HS-5 (cell line): ENCODE measurements at regions not wholly inside any gene's neighbourhood (a gene's known extent, or its start where the extent isn't known, plus 50 kb on each side); places are given as distances from the start of the nearest gene placed in this dataset.
"Not testable (repeated sequence)": the region's sequence is repeated elsewhere in the genome, so short reads cannot be mapped to it uniquely, and the experiment has no call there.

ENCODE experiments used
- DNase-seq: peaks from one replicate; pipeline ENCODE4 v3.0.0-alpha.2; 2012; ENCODE audit warnings: low read depth

- DNase-seq = no peak
These were observed 288.4 kb upstream of the DEPDC1 start for GRCh38 chr1:68785328-68785727.

DNA sequence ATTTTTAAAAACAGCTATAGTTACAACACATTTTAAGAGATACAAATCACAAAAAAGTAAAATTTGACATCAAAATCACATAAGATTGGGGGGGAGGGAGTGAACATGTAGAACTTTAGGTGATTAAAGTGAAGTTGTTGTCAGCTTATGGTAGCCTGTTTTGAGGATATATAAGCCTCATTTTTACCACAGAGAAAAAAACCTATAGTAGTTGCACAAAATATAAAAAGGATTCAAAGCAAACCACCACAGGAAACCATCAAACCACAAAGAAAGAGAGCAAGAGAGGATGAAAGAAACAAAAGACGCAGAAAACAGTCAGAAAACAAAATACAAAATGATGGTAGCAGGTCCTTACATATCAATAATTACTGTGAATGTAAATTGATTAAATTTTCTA lies 291.9 kb upstream of the DEPDC1 start:
- no peak for DNase-seq

- no peak for DNase-seq
These were observed 294.9 kb upstream of the DEPDC1 start for GRCh38 chr1:68791800-68792199.

GRCh38 chr1:68795956-68796355 lies 299.1 kb upstream of the DEPDC1 start:
- DNase-seq = no peak

DNA sequence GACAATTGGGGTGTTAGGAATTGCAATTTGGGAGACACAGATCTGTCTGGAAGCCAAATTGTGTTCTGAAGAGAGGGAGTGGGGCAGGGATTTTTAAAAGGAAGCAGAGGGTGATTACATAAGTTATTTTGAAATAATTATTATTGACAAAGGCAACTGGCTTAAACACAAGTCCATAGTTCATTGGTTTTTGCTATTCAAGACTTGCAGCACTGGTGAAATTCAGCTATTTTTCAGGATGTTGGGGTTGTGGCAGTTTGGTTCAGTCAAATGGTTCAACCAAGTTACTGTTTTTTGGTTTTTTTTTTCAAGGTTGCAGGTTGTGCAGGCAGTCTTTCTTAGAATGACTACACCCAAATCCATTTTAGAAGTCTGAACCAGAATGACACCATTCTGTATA lies 300.0 kb upstream of the DEPDC1 start:
- no peak for DNase-seq

DNA sequence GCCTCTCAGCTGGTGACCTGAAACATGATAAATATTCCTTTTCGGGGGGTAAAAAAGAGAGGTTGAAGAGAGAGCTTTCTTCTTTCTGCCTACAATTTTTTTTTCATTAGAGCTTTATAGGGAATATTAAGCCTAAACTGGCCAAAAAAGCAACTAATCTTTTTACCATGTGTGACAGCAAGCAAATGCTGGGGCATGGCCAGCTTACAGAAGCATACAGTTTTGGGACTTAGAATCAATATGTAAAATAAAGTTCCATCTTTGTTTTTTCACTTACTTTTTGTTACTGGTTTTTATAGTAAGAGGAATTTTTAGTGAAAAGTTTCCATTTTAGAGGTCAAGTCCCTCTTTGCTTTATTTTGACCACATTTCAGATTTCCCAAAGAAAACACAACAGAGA lies 301.2 kb upstream of the DEPDC1 start:
- DNase-seq = no peak

DNA sequence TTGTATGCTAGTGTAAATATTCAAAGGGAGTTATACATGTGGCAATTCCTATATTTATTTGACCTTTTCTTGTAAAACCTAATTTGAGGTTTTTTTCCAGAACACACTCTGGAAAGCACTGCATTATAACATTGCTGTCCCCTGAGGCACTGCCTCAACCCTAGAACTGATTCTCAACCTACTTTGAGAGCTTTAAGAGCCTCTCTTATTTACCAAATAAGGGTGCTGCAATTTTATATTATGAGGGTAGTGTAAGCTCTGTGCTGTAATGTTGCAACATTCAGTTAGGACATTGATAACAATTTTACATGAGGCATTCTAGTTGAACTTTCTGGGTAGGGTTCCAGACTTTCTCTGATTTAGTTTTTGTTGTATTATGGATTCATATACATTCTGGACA lies 302.2 kb upstream of the DEPDC1 start:
- DNase-seq = no peak

DNA sequence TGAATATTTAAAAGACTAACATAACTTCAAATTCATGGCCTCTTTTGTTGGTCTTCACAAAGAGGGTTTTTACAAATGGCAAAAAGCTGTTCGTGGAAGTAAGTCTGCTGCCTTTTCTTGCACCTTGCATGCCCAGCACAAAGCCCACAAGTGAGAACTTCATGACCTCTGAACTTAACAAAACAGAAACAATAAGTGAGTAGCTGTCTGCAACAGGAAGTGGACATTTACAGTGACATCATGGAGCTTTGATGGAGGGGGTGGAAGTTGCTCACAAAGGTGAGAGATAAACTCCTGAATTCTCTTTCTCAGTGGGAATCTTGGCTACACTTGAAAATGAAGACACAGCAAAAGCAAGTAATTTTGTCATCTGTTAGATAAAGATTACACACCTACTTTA lies 303.3 kb upstream of the DEPDC1 start:
- no peak for DNase-seq

DNA sequence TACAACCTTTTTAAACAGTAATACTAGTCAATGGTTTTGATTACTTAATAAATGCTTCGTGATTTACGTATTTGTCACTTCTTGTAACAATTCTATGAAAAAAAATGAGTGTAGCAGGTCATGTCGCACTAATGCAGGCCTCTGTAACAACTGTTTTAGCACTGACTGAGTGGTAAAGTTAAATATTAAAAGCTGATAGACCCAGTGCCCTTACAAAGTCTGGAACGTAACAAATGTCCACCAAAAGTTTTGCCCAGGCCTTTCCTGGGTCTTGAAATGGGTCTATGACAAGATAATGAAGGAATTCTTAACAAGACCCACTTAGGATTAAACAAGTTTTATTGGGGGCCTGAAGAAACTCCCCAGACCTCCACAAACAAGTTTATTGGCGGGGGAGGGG lies 304.6 kb upstream of the DEPDC1 start:
- no peak for DNase-seq

- DNase-seq = no peak
These were observed 308.3 kb upstream of the DEPDC1 start for GRCh38 chr1:68805097-68805641.

- no peak for DNase-seq
These were observed 311.5 kb upstream of the DEPDC1 start for GRCh38 chr1:68808351-68808750.

DNA sequence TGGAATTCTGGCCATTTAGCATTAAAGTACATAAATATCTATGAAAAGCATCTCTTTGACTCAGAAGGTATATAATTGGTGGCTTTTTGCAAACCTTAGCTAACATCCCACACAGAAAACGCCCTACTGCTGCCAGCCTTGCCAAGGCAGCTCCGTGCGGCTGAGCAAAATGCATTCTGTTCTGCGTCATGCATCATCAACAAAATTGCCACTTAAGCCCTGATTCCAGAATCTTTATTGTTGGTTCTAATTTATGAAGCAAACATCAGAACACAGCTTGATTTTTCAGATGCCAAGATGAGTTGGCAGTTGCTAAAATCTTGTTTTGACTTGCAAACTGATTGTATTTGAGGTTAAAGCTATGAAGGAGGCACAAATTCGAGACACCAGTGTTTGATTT lies 314.9 kb upstream of the DEPDC1 start:
- DNase-seq = no peak

- no peak for DNase-seq
These were observed 315.5 kb upstream of the DEPDC1 start for GRCh38 chr1:68812333-68812732.

DNA sequence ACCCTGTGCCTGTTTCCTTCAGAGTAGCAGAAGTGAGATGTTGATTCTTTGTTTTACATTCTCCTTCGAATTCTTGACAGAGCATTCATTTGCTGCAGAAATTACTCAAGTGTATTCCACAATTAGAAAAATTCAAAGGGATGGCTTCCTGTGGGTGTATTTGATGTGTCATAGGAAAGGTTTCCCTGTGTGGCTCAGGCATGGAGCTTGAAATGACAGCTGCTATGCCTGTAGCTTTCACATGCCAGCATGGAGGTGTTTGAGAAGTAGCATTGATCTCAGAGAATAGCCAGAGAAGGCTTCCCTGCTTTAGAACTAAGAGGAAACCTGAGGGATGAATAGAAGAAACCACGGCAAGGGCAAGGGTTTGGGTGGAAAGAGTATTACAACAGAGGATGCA lies 317.2 kb upstream of the DEPDC1 start:
- DNase-seq = no peak

DNA sequence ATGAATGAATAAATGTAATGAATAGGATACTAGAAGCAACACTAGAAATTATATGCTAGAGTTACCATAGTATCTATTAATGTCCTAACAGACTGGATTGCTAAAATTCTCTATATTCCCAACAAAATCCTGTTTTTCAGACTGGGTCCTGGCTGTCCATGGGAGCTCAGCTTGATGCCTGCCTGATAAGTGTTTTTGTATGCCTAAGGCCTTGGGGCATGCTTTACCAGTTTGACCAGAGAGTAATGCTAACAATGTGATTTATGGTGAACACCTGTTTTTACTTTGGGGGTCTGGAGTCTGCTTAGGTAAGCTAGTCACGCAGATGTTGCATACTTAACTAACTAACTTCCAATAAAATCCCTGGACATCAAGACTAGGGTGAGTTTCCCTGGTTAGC lies 318.8 kb upstream of the DEPDC1 start:
- no peak for DNase-seq

GRCh38 chr1:68817505-68818210 lies 320.8 kb upstream of the DEPDC1 start:
- not testable (repeated sequence) for DNase-seq

GRCh38 chr1:68819190-68819829 lies 322.4 kb upstream of the DEPDC1 start:
- DNase-seq = no peak

DNA sequence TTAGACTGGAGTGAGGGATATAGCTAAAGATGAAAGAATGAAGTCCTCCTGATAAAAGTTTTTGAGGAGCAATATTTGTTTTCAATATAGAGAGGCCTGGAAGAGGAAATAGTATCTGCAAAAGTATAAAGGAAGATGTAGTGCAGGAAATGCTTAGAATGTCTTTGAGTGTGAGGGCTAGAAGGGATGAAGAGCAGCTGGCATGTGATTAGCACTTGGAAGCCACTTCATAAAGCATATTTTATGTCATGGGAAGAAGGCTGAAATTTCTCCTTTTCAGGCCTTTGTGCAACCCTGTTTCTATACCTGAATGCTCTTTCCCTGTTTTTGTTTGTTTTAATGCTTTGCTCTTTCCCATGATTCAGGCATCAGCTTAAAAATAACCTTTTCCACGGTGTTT lies 323.3 kb upstream of the DEPDC1 start:
- DNase-seq = no peak

- no peak for DNase-seq
These were observed 330.0 kb upstream of the DEPDC1 start for GRCh38 chr1:68826836-68827235.

DNA sequence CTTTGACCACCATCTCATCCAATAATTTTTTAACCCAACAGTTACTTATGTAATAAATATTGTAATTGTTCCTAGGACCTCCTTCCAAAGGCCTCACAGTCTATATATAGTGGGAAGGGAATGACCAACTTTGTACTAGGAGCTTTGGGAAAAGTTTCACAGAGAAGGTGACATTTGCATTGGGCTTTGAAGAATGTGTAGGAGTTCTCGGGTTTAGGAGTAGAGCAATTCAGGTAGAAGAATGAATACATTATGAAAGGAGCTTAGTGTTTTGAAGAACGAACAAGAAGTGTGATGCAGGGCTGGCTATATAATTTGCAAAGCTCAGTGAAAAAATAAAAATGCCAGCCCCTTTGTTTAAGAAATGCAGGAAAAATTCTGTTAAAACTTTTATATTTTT lies 330.4 kb upstream of the DEPDC1 start:
- DNase-seq = no peak

DNA sequence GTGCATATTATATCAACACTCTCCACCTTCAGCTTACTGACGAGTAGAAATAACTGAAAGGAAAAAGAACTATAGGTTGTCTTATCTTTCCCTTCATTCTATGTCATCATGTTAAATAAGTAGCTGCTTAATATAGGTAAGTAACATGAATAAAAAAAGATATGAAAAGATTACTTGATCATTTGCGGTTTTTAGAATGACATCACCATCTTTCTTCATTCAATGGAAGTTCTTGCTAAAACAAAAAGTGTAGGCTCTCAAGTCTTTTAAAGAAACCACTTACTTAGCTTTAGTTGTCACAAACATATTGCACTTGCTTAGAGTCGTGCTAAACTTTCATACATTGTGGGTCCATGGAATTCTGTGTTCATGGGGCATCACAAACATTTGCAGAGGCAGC lies 331.1 kb upstream of the DEPDC1 start:
- no peak for DNase-seq

DNA sequence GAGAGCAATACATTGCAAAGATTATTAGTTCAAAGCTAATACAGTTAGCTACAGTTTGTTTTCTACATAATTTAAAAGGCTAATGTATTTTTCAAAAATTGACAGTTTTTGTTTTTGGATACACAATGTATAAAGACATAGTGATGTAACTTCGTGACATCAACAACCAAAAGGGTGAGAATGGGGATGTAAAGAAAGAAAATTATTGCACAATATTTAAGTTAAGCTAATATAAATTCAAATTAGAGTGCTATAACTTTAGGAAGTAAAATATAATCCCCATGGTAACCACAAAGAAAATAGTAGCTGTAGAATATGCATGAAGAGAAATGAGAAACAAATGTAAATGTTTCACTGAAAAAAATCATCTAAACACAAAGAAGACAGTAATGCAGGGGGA lies 334.4 kb upstream of the DEPDC1 start:
- no peak for DNase-seq

DNA sequence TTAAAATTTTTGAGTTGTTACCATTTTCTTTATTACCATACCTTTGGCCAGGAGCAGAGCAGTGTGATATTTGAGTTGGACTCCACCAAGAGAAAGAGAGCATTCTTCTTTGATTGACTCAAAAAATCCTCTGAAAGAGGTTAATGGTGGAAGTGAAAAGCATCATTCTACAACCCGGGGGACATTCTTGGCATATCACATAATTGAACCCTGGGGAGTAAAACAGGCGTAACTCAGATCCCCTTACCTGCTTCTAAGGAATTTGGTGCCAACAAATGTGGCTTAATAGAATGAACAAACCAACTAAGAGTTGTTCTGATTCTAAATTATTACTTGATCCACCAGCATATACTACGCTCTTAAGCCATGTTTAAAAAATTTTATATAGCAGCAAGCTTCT lies 351.1 kb upstream of the DEPDC1 start:
- no peak for DNase-seq

- DNase-seq = no peak
These were observed 371.7 kb upstream of the DEPDC1 start for GRCh38 chr1:68868606-68869005.
